LNCAP (cell line): ENCODE measurements at regions not wholly inside any gene's neighbourhood (a gene's known extent, or its start where the extent isn't known, plus 50 kb on each side); places are given as distances from the start of the nearest gene placed in this dataset.

Experiments
- CTCF ChIP-seq: fragments of 450-650 bp; IDR thresholded peaks from 2 replicates; pipeline ENCODE4 v1.5.1; 2017; ENCODE audit warnings: mild to moderate bottlenecking

DNA sequence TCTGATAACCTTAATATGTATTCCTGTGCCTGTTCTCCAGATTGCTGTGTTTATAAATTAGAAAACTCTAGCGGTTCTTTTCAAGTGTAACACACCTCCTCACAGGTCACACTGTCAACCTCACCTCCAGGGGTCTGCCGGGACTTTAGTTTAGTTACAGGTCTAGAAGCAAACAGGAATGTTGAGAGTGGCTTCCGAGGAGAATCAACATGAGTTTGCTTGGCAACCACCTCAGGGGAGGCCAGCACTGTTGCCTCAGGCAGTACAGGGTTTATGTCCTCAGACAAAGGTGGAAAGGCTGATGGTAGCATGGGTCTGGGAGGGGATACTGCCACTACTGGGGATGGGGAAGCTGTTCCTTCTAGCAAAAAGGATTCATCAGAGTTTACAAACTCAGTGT, 438.0 kb downstream of the DTHD1 start:
- no peak for TF ChIP-seq CTCF

GRCh38 chr4:36722986-36723385, 441.6 kb downstream of the DTHD1 start:
- peak; percentile 61 for TF ChIP-seq CTCF

- TF ChIP-seq CTCF = no peak
Observed at GRCh38 chr4:36734334-36734733, 452.9 kb downstream of the DTHD1 start.

DNA sequence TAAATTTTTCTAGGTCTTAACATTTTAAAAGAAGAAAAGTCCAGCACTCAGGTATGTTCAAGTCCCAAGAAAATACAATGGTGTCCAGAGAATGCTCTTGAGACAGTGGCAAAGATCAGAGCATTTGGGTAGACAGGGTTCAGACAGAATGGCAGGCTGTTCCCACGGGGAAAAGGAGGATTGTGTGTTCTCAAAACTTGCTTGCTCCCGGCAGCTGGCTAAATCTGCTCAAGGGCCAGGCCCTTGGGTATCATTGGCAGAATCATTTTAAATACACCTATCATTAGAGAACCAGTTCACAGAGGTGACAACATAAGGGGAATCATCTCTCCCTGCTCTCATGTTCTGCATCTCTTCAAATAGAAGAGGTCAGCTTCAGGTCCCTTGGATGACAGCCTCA, 456.3 kb downstream of the DTHD1 start:
- TF ChIP-seq CTCF = no peak

- no peak for TF ChIP-seq CTCF
Observed at GRCh38 chr4:36740796-36741310, 459.4 kb downstream of the DTHD1 start.

- no peak for TF ChIP-seq CTCF
Observed at GRCh38 chr4:36747277-36748129, 466.1 kb downstream of the DTHD1 start.

DNA sequence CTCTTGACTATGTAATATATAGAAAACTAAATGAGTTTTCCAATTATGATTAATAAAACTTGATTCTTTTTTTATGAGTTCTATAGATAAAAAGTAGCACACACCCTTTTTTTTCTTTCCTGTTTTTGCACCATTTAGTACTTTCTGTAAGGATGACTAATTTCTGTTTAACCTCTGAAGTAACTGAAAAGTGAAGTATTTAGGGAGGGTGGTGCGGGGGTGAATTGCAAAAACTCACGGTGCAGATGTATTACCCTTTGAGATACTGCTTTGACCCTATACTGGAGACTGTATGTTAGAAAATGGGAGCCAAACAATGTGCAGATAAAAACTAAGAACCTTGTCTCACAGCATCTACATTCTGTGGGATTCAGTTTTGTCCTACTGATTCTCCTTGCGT, 471.6 kb downstream of the DTHD1 start:
- TF ChIP-seq CTCF = no peak
